ENCODE measurements at regions not wholly inside any gene's neighbourhood (a gene's known extent, or its start where the extent isn't known, plus 50 kb on each side); places are given as distances from the start of the nearest gene placed in this dataset.

GRCh38 chr1:72759486-72759885 is 477.1 kb upstream of the NEGR1 start:
- H3K36me3 ChIP-seq (ENCODE audit: control insufficient read depth, insufficient read depth, low read length): no peaks in the 10 kb centered on the region
- H3K27me3 ChIP-seq (ENCODE audit: control insufficient read depth, insufficient read depth, low read length): no peaks in the 10 kb centered on the region
- H3K27ac ChIP-seq (ENCODE audit: low read length): no peak overlapping the region
- H3K4me1 ChIP-seq (ENCODE audit: control insufficient read depth, insufficient read depth, low read length): no peaks in the 10 kb centered on the region
- no peaks in the 10 kb centered on the region for H3K9me3 ChIP-seq (replicated peaks; ENCODE audit: control insufficient read depth, low read depth, low read length)
- no peak overlapping the region for H3K4me3 ChIP-seq (ENCODE audit: low read length)
- no CpG with 5 or more reads among the region's 3 CpGs for WGBS (ENCODE audit: insufficient coverage)
- peak; percentile 33 for DNase-seq

DNA sequence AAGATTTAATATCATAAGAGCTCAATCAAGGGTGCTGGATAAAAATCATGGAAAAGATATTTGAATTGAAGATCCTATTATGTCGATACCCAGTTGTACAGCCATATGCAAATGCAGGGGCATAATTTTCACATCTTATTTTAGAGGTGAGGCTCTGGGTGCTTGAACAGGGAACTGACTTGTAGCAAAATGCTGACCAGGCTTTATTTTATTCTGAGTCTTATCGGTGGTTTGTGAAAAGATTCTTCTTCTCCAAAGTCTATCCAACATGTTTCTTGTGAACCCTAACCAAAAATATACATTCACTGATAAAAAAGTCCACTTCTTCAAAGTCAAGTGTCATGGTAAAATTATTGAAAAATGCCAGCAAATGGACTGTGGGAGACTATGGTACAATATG is 475.5 kb upstream of the NEGR1 start:
- H3K27me3 ChIP-seq (ENCODE audit: control insufficient read depth, insufficient read depth, low read length): no peaks in the 10 kb centered on the region
- H3K4me1 ChIP-seq (ENCODE audit: control insufficient read depth, insufficient read depth, low read length): no peaks in the 10 kb centered on the region
- no peak for DNase-seq
- no CpG with 5 or more reads among the region's 2 CpGs for WGBS (ENCODE audit: insufficient coverage)
- no peak overlapping the region for H3K4me3 ChIP-seq (ENCODE audit: low read length)
- no peaks in the 10 kb centered on the region for H3K36me3 ChIP-seq (ENCODE audit: control insufficient read depth, insufficient read depth, low read length)
- no peaks in the 10 kb centered on the region for H3K9me3 ChIP-seq (replicated peaks; ENCODE audit: control insufficient read depth, low read depth, low read length)
- H3K27ac ChIP-seq (ENCODE audit: low read length): no peak overlapping the region

DNA sequence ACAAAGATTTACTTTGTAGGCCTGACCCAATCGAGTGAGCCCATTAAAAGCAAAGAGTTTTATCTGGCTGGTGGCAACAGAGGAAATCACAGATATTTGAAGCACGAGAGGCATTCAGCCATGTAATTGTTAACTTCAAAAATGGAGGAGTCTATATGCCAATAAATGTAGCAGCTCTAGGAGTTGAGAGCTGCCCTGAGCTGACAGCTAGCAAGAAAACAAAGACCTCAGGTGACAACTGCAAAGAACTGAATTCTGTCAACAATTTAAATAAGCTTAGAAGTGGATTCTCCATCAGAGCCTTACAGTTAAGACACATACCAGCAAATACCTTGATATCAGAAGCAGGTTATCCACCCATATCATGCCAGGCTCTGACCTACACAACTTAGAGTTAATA is 463.1 kb upstream of the NEGR1 start:
- no CpG with 5 or more reads among the region's 2 CpGs for WGBS (ENCODE audit: insufficient coverage)
- no peaks in the 10 kb centered on the region for H3K36me3 ChIP-seq (ENCODE audit: control insufficient read depth, insufficient read depth, low read length)
- H3K27ac ChIP-seq (ENCODE audit: low read length): no peak overlapping the region
- H3K4me3 ChIP-seq (ENCODE audit: low read length): no peak overlapping the region
- H3K27me3 ChIP-seq (ENCODE audit: control insufficient read depth, insufficient read depth, low read length): no peaks in the 10 kb centered on the region
- no peaks in the 10 kb centered on the region for H3K4me1 ChIP-seq (ENCODE audit: control insufficient read depth, insufficient read depth, low read length)
- H3K9me3 ChIP-seq (replicated peaks; ENCODE audit: control insufficient read depth, low read depth, low read length): no peaks in the 10 kb centered on the region
- DNase-seq: no peak

DNA sequence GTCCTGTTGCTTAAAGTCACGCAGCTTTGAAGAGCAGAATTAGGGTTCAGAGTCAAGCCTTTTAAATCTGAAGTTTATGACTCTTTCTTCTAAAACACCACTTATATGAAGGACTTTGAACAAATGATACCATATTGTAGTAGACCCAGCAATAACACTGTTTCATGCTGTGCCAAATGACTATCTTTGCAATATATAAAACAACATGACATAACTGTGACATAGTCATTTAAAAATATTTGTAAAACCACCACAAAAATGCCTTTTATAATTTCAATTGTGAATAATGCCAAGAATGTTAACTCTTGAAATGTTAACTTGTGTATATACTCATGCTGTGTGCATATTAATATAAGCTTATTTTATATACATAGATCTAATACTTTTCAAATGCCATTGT is 452.1 kb upstream of the NEGR1 start:
- no peaks in the 10 kb centered on the region for H3K27me3 ChIP-seq (ENCODE audit: control insufficient read depth, insufficient read depth, low read length)
- no peak overlapping the region for H3K4me3 ChIP-seq (ENCODE audit: low read length)
- H3K4me1 ChIP-seq (ENCODE audit: control insufficient read depth, insufficient read depth, low read length): no peaks in the 10 kb centered on the region
- no peaks in the 10 kb centered on the region for H3K36me3 ChIP-seq (ENCODE audit: control insufficient read depth, insufficient read depth, low read length)
- DNase-seq: no peak
- no CpG with 5 or more reads among the region's 1 CpG for WGBS (ENCODE audit: insufficient coverage)
- H3K9me3 ChIP-seq (replicated peaks; ENCODE audit: control insufficient read depth, low read depth, low read length): no peaks in the 10 kb centered on the region
- H3K27ac ChIP-seq (ENCODE audit: low read length): no peak overlapping the region

- no peak overlapping the region for H3K27ac ChIP-seq (ENCODE audit: low read length)
Measured at GRCh38 chr1:72724951-72725861, 442.9 kb upstream of the NEGR1 start.

DNA sequence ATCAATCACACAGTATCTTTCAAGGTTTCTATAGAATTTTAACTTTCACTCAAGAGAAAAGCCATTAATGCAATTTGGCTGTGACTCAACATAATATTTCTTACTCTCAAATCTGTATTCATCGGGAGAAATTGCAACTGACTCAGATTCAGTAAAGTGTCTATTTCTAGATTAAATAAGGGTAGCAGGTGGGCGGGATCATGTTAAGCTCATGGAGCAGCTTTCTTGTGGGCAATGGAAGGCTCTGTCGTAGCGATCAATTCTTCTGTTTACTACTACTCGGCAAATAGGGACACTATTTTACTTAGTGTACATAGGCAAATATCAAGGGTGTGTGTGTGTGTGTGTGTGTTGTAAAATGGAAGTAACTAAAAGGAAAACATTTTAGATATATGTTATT is 423.6 kb upstream of the NEGR1 start:
- no peak overlapping the region for H3K4me3 ChIP-seq (ENCODE audit: low read length)
- WGBS (ENCODE audit: insufficient coverage): no CpG with 5 or more reads among the region's 5 CpGs
- H3K4me1 ChIP-seq (ENCODE audit: control insufficient read depth, insufficient read depth, low read length): no peaks in the 10 kb centered on the region
- DNase-seq: no peak
- no peak overlapping the region for H3K27ac ChIP-seq (ENCODE audit: low read length)
- H3K9me3 ChIP-seq (replicated peaks; ENCODE audit: control insufficient read depth, low read depth, low read length): no peaks in the 10 kb centered on the region
- H3K27me3 ChIP-seq (ENCODE audit: control insufficient read depth, insufficient read depth, low read length): no peaks in the 10 kb centered on the region
- H3K36me3 ChIP-seq (ENCODE audit: control insufficient read depth, insufficient read depth, low read length): no peaks in the 10 kb centered on the region

More at GRCh38 chr1:72724951-72725861, 442.9 kb upstream of the NEGR1 start:
- no peak overlapping the region for H3K4me3 ChIP-seq (ENCODE audit: low read length)
- 75% methylated on average over 16 of the region's 17 CpGs for WGBS (ENCODE audit: insufficient coverage)
- no peak for DNase-seq
- no peaks in the 10 kb centered on the region for H3K9me3 ChIP-seq (replicated peaks; ENCODE audit: control insufficient read depth, low read depth, low read length)
- H3K36me3 ChIP-seq (ENCODE audit: control insufficient read depth, insufficient read depth, low read length): no peaks in the 10 kb centered on the region
- H3K27me3 ChIP-seq (ENCODE audit: control insufficient read depth, insufficient read depth, low read length): no peaks in the 10 kb centered on the region
- H3K4me1 ChIP-seq (ENCODE audit: control insufficient read depth, insufficient read depth, low read length): no peaks in the 10 kb centered on the region

- no peaks in the 10 kb centered on the region for H3K36me3 ChIP-seq (ENCODE audit: control insufficient read depth, insufficient read depth, low read length)
- no peak for DNase-seq
- H3K9me3 ChIP-seq (replicated peaks; ENCODE audit: control insufficient read depth, low read depth, low read length): no peaks in the 10 kb centered on the region
- H3K4me3 ChIP-seq (ENCODE audit: low read length): no peak overlapping the region
- no peaks in the 10 kb centered on the region for H3K27me3 ChIP-seq (ENCODE audit: control insufficient read depth, insufficient read depth, low read length)
- H3K4me1 ChIP-seq (ENCODE audit: control insufficient read depth, insufficient read depth, low read length): no peaks in the 10 kb centered on the region
- no peak overlapping the region for H3K27ac ChIP-seq (ENCODE audit: low read length)
- no CpG with 5 or more reads among the region's 3 CpGs for WGBS (ENCODE audit: insufficient coverage)
Measured at GRCh38 chr1:72704841-72705477, 422.6 kb upstream of the NEGR1 start.

DNA sequence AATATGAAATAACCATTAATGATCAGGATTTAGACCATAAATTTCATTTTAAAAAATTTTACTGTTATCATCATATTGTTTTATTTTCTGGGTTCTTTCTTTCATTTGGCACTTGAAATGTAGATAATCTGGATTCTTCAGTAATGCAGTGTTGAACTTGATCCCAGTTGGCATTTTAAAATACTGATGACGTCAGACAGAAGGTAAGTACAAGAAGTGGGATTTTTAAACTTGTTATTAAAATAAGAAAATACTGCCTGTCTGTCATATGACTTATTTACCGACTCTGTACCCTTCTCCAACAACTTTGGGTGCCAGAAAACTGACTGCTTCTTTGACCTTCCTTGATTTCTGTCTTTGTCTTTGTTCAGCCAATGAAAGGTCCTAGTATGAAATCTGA is 415.1 kb upstream of the NEGR1 start:
- Histone ChIP-seq H3K9me3 (replicated peaks; ENCODE audit: control insufficient read depth, low read depth, low read length) (peaks cover 12% of the 10 kb centered on the region), H3K36me3 (ENCODE audit: control insufficient read depth, insufficient read depth, low read length) (no peaks in the 10 kb centered on the region), H3K27me3 (ENCODE audit: control insufficient read depth, insufficient read depth, low read length) (no peaks in the 10 kb centered on the region), H3K4me1 (ENCODE audit: control insufficient read depth, insufficient read depth, low read length) (no peaks in the 10 kb centered on the region), H3K27ac (ENCODE audit: low read length) (no peak overlapping the region), H3K4me3 (ENCODE audit: low read length) (no peak overlapping the region)
- WGBS (ENCODE audit: insufficient coverage): no CpG with 5 or more reads among the region's 2 CpGs
- no peak for DNase-seq

DNA sequence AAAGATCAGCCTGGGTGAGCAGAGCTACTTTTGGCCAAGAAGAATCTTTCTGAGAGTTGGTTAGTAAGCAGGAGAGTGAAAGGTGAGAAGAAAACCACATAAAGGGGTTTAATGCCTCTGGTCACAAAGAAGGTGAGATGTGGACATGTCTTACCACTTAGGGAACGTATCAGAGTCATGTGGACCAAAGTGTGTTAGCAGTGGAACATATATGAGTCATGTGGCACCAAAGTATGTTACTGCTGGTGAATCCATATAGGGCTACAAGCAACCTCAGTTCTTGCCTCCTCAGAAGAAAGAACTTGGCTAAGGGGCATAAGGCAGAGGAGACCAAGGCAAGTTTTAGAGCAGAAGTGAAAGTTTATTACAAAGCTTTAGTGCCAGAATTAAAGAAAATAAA is 411.6 kb upstream of the NEGR1 start:
- DNase-seq: no peak
- peaks cover 25% of the 10 kb centered on the region for H3K9me3 ChIP-seq (replicated peaks; ENCODE audit: control insufficient read depth, low read depth, low read length)
- no peak overlapping the region for H3K27ac ChIP-seq (ENCODE audit: low read length)
- WGBS (ENCODE audit: insufficient coverage): 83% methylated on average over 1 of the region's 1 CpG
- H3K27me3 ChIP-seq (ENCODE audit: control insufficient read depth, insufficient read depth, low read length): no peaks in the 10 kb centered on the region
- no peaks in the 10 kb centered on the region for H3K4me1 ChIP-seq (ENCODE audit: control insufficient read depth, insufficient read depth, low read length)
- H3K4me3 ChIP-seq (ENCODE audit: low read length): no peak overlapping the region
- H3K36me3 ChIP-seq (ENCODE audit: control insufficient read depth, insufficient read depth, low read length): no peaks in the 10 kb centered on the region

- H3K9me3 ChIP-seq (replicated peaks; ENCODE audit: control insufficient read depth, low read depth, low read length): peaks cover 29% of the 10 kb centered on the region
- WGBS (ENCODE audit: insufficient coverage): 88% methylated on average over 1 of the region's 2 CpGs
- H3K4me3 ChIP-seq (ENCODE audit: low read length): no peak overlapping the region
- no peaks in the 10 kb centered on the region for H3K4me1 ChIP-seq (ENCODE audit: control insufficient read depth, insufficient read depth, low read length)
- H3K27me3 ChIP-seq (ENCODE audit: control insufficient read depth, insufficient read depth, low read length): no peaks in the 10 kb centered on the region
- H3K27ac ChIP-seq (ENCODE audit: low read length): no peak overlapping the region
- H3K36me3 ChIP-seq (ENCODE audit: control insufficient read depth, insufficient read depth, low read length): no peaks in the 10 kb centered on the region
- no peak for DNase-seq
Measured at GRCh38 chr1:72693376-72693775, 411.0 kb upstream of the NEGR1 start.
